Left lung (tissue), 4 donors: ENCODE measurements at regions not wholly inside any gene's neighbourhood (a gene's known extent, or its start where the extent isn't known, plus 50 kb on each side); places are given as distances from the start of the nearest gene placed in this dataset.
A peak's percentile ranks its signal among the peaks of the same experiment; 100 is the strongest.

Source experiments
- ATAC-seq: fragments of 200-7000 bp; cut with Tn5 transposase; one replicate; pipeline ENCODE4 v1.9.1; 2020; ENCODE audit warnings: moderate library complexity
- DNase-seq, 4 donors: peaks; one replicate each; pipeline ENCODE4 v3.0.0-alpha.2; 2013 to 2020
- H3K27ac ChIP-seq, 2 donors: fragments of 200-600 bp; sonication (generic) in 1 of 2; one replicate each; pipeline versions ENCODE4 v1.5.0 to v1.8.0; 2020 to 2021
- H3K27me3 ChIP-seq, 2 donors: fragments of 200-600 bp; sonication (generic) in 1 of 2; one replicate each; pipeline versions ENCODE4 v1.5.0 to v1.8.0; 2020 to 2021
- H3K36me3 ChIP-seq, 2 donors: fragments of 200-600 bp; sonication (generic) in 1 of 2; one replicate each; pipeline versions ENCODE4 v1.5.0 to v1.8.0; 2020 to 2021
- H3K4me1 ChIP-seq, 2 donors: fragments of 200-600 bp; one replicate each; pipeline ENCODE4 v1.8.0; 2021
- H3K4me3 ChIP-seq, 2 donors: fragments of 200-600 bp; sonication (generic) in 1 of 2; one replicate each; pipeline versions ENCODE4 v1.5.0 to v1.8.0; 2020 to 2021; ENCODE audit warnings: mild to moderate bottlenecking in 1 of 2
- H3K9me3 ChIP-seq, 2 donors: fragments of 200-600 bp; sonication (generic) in 1 of 2; one replicate each; pipeline versions ENCODE4 v1.5.0 to v1.8.0; 2020 to 2021
- intact Hi-C, 2 donors: fragments of 100-400 bp; cut with DNase I; formaldehyde crosslinking; loops; one replicate each; pipeline versions ENCODE4 v1.11.2 to v1.14.2; 2022
- TF ChIP-seq, protein P1 (sequence below), 2 donors: fragments of 200-600 bp; sonication (generic) in 1 of 2; IDR thresholded peaks; one replicate each; pipeline versions ENCODE4 v1.5.0 to v1.8.0; 2021; ENCODE audit warnings: antibody characterized with exemption in 2 of 2
- donor health status: DM: no; HTN: yes; CAD: no.
- donor health status: DM: no; HTN: no; CAD: no.

DNA sequence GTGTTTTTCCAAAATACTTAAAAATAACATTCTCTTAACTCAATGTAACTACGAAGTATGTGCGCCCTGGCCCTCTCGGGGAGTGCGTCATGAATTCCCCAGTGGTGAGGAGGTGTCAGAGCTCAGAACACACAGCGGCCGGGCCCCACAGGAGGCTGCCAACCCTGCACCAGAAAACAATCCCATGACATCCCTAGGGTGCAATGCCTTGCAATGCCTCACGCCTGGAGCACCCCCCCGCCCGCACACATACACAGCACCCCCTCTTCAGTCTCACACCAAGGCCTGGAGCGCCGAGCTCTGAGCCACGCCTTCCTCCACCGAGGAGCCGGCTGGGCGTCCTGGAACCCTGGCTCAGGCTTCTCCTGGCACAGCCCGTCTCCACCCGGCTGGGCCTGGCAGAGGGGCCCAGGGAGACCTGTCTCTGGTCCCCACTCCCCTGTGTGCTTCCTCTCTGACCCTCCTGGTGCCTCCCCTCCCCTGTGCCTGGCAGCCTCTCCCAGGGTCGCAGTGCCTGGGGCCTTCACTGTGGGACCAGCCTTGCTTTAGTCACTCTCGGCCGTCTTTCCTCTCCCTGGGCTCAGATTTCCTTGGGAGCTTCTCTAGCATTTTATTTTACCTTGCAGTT, 108.2 kb upstream of the ADRA2C start:
- H3K36me3 ChIP-seq, result no peaks in the 10 kb centered on the region
- TF ChIP-seq, protein P1, sequence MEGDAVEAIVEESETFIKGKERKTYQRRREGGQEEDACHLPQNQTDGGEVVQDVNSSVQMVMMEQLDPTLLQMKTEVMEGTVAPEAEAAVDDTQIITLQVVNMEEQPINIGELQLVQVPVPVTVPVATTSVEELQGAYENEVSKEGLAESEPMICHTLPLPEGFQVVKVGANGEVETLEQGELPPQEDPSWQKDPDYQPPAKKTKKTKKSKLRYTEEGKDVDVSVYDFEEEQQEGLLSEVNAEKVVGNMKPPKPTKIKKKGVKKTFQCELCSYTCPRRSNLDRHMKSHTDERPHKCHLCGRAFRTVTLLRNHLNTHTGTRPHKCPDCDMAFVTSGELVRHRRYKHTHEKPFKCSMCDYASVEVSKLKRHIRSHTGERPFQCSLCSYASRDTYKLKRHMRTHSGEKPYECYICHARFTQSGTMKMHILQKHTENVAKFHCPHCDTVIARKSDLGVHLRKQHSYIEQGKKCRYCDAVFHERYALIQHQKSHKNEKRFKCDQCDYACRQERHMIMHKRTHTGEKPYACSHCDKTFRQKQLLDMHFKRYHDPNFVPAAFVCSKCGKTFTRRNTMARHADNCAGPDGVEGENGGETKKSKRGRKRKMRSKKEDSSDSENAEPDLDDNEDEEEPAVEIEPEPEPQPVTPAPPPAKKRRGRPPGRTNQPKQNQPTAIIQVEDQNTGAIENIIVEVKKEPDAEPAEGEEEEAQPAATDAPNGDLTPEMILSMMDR (IDR thresholded peaks at IDR 0.05), result no peak
- H3K4me3 ChIP-seq, result no peak overlapping the region
- ATAC-seq (no peak), DNase-seq (peak in 2 of 4 donors; percentile 13 to 70)
- H3K4me1 ChIP-seq, result no peaks in the 10 kb centered on the region
- intact Hi-C loops, result no loop called here
- peaks cover 0 to 90% of the 10 kb centered on the region in 2 donors for H3K27me3 ChIP-seq
- no peaks in the 10 kb centered on the region for H3K9me3 ChIP-seq
- H3K27ac ChIP-seq, result no peak overlapping the region

DNA sequence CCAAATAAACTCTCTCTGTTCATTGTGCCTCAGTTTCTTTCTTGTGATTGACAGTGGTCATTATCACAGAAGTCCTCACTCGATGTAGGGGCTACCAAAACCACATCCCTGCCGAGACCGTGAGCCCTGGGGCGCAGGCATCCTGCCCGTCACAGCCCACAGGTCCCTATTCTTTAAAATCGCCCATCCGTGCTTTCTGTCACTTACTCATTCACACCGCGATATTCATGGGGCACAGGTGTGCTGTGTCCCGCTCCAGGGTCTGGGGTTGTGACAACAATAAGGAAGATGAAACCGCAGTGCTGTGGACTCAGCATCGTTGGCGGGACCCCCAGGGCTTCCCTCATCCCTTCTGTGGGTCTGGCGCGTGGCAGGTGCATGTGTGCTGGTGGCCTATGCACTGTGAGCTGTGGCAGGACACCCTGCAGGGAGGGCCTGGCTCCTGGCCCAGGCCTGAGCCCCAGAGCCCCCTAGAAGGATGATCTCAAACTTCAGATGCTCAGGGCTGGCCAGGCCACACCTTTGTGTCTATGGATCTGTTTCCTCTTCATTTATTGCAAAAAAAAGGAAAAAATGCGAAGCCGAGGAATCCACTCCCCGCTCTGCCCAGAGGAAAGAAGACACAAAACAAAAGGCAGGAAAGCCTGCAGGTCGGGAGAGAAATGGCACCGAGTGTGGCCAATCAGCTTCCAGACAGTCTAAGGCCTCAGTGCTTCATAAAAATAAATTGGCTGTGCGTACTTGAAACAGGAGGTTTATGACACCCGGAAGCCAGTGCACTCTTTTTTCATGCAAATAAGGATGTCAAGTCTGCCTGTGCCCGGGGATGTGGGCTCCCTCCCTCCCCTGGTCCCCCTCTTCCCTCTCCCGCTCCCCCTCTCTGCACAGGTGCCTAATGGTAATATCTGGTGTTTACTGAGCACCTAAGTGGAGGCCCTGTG, 109.5 kb upstream of the ADRA2C start:
- TF ChIP-seq, protein P1 (IDR thresholded peaks at IDR 0.05), result no peak
- Histone ChIP-seq H3K27ac (no peak overlapping the region), H3K9me3 (no peaks in the 10 kb centered on the region), H3K4me3 (no peak overlapping the region), H3K36me3 (no peaks in the 10 kb centered on the region), H3K27me3 (peaks cover 0 to 93% of the 10 kb centered on the region in 2 donors), H3K4me1 (no peaks in the 10 kb centered on the region)
- no peak for ATAC-seq
- intact Hi-C loops, result no loop called here
- DNase-seq, result peak in 1 of 4 donors; percentile 26

DNA sequence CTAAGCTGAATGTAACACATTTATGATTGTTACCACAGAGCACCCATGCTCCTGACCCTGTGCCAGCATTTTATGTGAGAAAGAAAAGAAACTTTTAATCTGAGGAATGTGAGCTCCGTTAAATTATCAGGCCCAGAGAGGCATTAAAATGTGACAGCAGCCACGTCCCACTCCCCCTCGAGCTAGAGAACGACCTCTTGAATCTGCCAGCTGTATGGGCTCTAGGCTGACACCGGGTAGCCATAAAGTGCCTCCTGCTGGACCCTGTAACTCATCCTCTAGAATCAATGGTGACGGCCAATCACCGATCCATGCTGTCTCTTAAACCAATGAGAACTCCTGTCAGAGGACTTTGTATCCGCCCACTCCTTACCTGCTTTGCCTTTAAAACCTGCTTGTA, 110.2 kb upstream of the ADRA2C start:
- Histone ChIP-seq H3K27ac (no peak overlapping the region), H3K4me3 (no peak overlapping the region), H3K27me3 (peaks cover 0 to 93% of the 10 kb centered on the region in 2 donors), H3K36me3 (no peaks in the 10 kb centered on the region), H3K9me3 (no peaks in the 10 kb centered on the region), H3K4me1 (no peaks in the 10 kb centered on the region)
- intact Hi-C loops, result no loop called here
- ATAC-seq (no peak), DNase-seq (no peak)
- TF ChIP-seq, protein P1 (IDR thresholded peaks at IDR 0.05), result no peak

DNA sequence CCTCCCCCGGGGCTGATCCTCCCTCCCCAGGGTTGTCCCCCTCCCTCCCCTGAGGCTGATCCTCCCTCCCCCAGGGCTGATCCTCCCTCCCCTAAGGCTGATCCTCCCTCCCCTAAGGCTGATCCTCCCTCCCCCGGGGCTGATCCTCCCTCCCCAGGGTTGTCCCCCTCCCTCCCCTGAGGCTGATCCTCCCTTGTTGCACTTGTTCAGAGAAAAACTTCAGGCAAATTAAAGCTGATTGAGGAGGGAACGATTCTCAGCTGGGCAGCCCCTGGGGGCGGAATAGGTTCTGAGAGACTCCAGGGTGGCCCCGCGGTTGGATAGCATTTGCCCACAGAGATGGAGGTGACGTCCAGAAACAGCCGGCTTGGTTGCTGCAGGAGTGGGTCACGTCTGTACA, 110.7 kb upstream of the ADRA2C start:
- no peak for ATAC-seq
- intact Hi-C loops, result no loop called here
- H3K27me3 ChIP-seq, result peaks cover 0 to 96% of the 10 kb centered on the region in 2 donors
- H3K4me3 ChIP-seq, result no peak overlapping the region
- peak in 1 of 4 donors; percentile 50 for DNase-seq
- H3K4me1 ChIP-seq, result no peaks in the 10 kb centered on the region
- no peaks in the 10 kb centered on the region for H3K36me3 ChIP-seq
- H3K27ac ChIP-seq, result no peak overlapping the region
- no peaks in the 10 kb centered on the region for H3K9me3 ChIP-seq
- TF ChIP-seq, protein P1 (IDR thresholded peaks at IDR 0.05), result no peak
